ENCODE measurements at regions not wholly inside any gene's neighbourhood (a gene's known extent, or its start where the extent isn't known, plus 50 kb on each side); places are given as distances from the start of the nearest gene placed in this dataset.

DNA sequence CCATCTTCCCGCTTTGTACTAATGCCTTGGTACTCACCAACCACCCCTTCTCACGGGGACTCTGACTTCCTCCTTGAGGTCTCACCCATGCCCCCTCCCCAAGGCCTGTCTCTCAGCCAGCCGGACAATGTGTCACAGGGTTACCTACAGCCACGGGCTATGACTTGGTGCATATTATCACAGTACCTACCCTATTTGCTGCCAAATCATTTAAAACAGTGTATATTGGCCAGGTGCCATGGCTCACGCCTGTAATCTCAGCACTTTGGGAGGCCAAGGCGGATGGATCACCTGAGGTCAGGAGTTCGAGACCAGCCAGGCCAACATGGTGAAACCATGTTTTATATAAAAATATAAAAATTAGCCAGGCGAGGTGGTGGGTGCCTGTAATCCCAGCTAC, 93.4 kb upstream of the TBL1XR1 start:
- 74 to 86% (median 78%) methylated on average over 8 of the region's 8 CpGs for WGBS, 4 donors
- DNase-seq: no peak
- Histone ChIP-seq H3K4me3 (no peak overlapping the region), H3K36me3 (replicated peaks in 1 of 2) (no peaks in the 10 kb centered on the region), H3K27me3 (no peaks in the 10 kb centered on the region), H3K9me3 (replicated peaks in 1 of 3) (no peaks in the 10 kb centered on the region), H3K27ac (no peak overlapping the region), H3K4me1 (replicated peaks in 1 of 2) (peaks cover 0 to 3% of the 10 kb centered on the region in 2 donors)
- TF ChIP-seq, protein P1, sequence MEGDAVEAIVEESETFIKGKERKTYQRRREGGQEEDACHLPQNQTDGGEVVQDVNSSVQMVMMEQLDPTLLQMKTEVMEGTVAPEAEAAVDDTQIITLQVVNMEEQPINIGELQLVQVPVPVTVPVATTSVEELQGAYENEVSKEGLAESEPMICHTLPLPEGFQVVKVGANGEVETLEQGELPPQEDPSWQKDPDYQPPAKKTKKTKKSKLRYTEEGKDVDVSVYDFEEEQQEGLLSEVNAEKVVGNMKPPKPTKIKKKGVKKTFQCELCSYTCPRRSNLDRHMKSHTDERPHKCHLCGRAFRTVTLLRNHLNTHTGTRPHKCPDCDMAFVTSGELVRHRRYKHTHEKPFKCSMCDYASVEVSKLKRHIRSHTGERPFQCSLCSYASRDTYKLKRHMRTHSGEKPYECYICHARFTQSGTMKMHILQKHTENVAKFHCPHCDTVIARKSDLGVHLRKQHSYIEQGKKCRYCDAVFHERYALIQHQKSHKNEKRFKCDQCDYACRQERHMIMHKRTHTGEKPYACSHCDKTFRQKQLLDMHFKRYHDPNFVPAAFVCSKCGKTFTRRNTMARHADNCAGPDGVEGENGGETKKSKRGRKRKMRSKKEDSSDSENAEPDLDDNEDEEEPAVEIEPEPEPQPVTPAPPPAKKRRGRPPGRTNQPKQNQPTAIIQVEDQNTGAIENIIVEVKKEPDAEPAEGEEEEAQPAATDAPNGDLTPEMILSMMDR (IDR thresholded peaks at IDR 0.05): no peak
- no peak for TF ChIP-seq POLR2A (IDR thresholded peaks at IDR 0.05)
- intact Hi-C loops (cut with DNase I): no loop called here

DNA sequence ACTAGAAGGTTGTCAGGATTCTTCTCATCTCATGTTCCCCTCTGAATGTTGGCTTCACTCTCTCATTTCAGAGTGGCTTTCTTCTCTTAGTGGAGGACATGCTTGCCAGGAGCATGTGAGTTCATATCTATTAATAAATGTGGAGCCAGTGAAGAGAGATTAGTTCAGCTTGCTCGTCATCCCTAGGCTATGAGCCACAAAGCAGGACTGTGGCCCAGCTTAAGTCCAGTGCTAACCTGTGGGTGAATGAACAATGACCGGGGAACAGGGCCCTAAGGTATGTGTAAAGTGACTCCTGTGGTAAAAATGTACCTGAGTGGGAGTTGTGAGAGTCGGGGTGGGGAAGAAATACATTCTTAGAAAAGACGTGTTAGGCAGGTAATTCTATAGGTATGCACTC, 96.9 kb upstream of the TBL1XR1 start:
- WGBS, 4 donors: 68 to 84% (median 78%) methylated on average over 4 of the region's 4 CpGs
- Histone ChIP-seq H3K4me1 (replicated peaks in 1 of 2) (peaks cover 0 to 3% of the 10 kb centered on the region in 2 donors), H3K9me3 (replicated peaks in 1 of 3) (no peaks in the 10 kb centered on the region), H3K4me3 (no peak overlapping the region), H3K36me3 (replicated peaks in 1 of 2) (no peaks in the 10 kb centered on the region), H3K27me3 (no peaks in the 10 kb centered on the region), H3K27ac (peak overlapping the region in 1 of 5 donors; percentile 9)
- DNase-seq: peak; percentile 29 to 79 (median 57)
- intact Hi-C loops (cut with DNase I): no loop called here
- TF ChIP-seq POLR2A (IDR thresholded peaks at IDR 0.05): no peak
- TF ChIP-seq, protein P1 (IDR thresholded peaks at IDR 0.05): no peak

DNA sequence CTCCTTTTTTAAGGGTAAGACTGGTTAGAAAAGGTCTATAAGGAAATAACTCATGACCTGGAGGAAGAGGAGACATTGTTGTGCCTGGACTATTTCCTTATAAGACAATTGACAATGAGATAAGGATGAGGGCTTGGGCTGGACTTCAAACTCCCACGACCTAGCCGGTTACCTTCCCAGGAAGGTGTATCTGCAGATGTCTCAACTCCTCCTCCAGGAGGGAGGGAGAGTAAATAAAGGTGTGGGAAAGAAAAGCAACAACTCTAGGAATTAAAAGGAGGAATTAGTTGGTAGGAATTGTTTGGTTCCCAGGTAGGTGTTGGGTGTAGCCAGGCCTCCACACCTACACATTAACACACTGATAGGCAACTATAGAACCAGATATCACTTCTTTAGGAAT, 97.8 kb upstream of the TBL1XR1 start:
- WGBS, 4 donors: 67 to 100% (median 92%) methylated on average over 2 of the region's 2 CpGs
- Histone ChIP-seq H3K4me1 (replicated peaks in 1 of 2) (peaks cover 0 to 3% of the 10 kb centered on the region in 2 donors), H3K27me3 (no peaks in the 10 kb centered on the region), H3K9me3 (replicated peaks in 1 of 3) (no peaks in the 10 kb centered on the region), H3K27ac (no peak overlapping the region), H3K4me3 (no peak overlapping the region), H3K36me3 (replicated peaks in 1 of 2) (no peaks in the 10 kb centered on the region)
- TF ChIP-seq, protein P1 (IDR thresholded peaks at IDR 0.05): no peak
- no peak for TF ChIP-seq POLR2A (IDR thresholded peaks at IDR 0.05)
- no peak for DNase-seq
- intact Hi-C loops (cut with DNase I): no loop called here

DNA sequence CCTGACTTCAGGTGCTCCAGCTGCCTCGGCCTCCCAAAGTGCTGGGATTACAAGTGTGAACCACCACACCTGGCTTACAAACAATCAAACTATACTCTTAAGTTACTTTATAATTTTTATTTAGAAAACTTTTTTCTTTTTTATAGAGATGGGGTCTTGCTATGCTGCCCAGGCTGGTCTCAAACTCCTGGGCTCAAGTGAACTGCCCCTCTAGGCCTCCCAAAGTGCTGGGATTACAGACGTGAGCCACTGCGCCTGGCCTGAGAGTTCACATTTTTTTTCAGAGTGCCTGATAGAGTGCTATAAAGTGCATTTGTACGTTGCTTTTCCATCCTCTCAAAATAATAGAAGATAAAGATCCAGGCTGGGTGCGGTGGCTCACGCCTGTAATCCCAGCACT, 102.0 kb upstream of the TBL1XR1 start:
- H3K9me3 ChIP-seq (replicated peaks in 1 of 3): no peaks in the 10 kb centered on the region
- intact Hi-C loops (cut with DNase I): no loop called here
- H3K27ac ChIP-seq: no peak overlapping the region
- TF ChIP-seq, protein P1 (IDR thresholded peaks at IDR 0.05): no peak
- H3K4me3 ChIP-seq: no peak overlapping the region
- H3K27me3 ChIP-seq: no peaks in the 10 kb centered on the region
- no peaks in the 10 kb centered on the region for H3K4me1 ChIP-seq (replicated peaks in 1 of 2)
- DNase-seq: no peak
- WGBS, 4 donors: 90 to 92% (median 92%) methylated on average over 6 of the region's 6 CpGs
- no peaks in the 10 kb centered on the region for H3K36me3 ChIP-seq (replicated peaks in 1 of 2)

Data from adrenal gland (tissue), 9 donors.